Gastroesophageal sphincter (tissue), 3 donors: ENCODE measurements at regions not wholly inside any gene's neighbourhood (a gene's known extent, or its start where the extent isn't known, plus 50 kb on each side); places are given as distances from the start of the nearest gene placed in this dataset.

ENCODE experiments used
- CTCF ChIP-seq, 4 experiments: fragments of 200-600 bp in 2 of 4; fragments of 450-650 bp in 2 of 4; sonication (generic) in 1 of 4; IDR thresholded peaks; one replicate each; pipeline ENCODE4 v1.5.1; 2017 to 2019; ENCODE audit warnings: antibody characterized with exemption in 4 of 4, mild to moderate bottlenecking in 2 of 4, moderate library complexity in 2 of 4
- POLR2AphosphoS5 ChIP-seq: sonication (generic); formaldehyde crosslinking; IDR thresholded peaks from one replicate; pipeline ENCODE4 v1.6.1; 2017; ENCODE audit warnings: antibody characterized with exemption

- TF ChIP-seq CTCF (IDR thresholded peaks at IDR 0.05) = no peak
- no peak for TF ChIP-seq POLR2AphosphoS5
Observed at GRCh38 chr10:117721873-117722272, 179.3 kb downstream of the EMX2 start.
